ENCODE measurements at regions not wholly inside any gene's neighbourhood (a gene's known extent, or its start where the extent isn't known, plus 50 kb on each side); places are given as distances from the start of the nearest gene placed in this dataset.

DNA sequence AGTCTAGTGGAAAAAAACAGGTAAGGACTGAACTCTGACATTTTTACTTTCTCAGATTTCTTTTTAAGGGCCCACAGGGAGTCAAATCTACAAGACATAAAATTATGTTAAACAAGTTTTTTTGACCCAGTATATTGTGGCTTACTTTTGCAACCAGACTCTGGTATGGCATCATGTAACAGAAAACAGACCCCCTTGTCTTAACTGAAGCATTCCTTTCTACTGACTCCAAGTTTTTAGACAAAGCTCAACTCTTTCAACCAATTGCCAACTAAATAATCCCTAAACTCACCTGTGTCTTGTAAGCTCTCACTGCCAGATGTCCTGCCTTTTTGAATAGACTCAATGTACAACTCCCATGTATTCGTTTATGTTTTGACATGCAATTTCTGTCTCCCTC lies 64.3 kb downstream of the FASLG start:
- TF ChIP-seq EZH2 (IDR thresholded peaks at IDR 0.05; ENCODE audit: insufficient read depth, poor library complexity, severe bottlenecking): no peak
- no peak for TF ChIP-seq EZH2phosphoT487 (IDR thresholded peaks at IDR 0.05; ENCODE audit: insufficient read depth, low read depth)
- Histone ChIP-seq H3K9ac (no peak overlapping the region), H3K4me2 (ENCODE audit: unreplicated experiment) (no peak overlapping the region), H2AFZ (0 out of 2 replicates have a peak overlapping the region, but pooled peaks have one; percentile 20), H3K36me3 (ENCODE audit: low read depth) (no peaks in the 10 kb centered on the region), H3K27me3 (replicated peaks; ENCODE audit: insufficient read depth) (no peaks in the 10 kb centered on the region), H3K4me1 (ENCODE audit: insufficient read depth) (no peaks in the 10 kb centered on the region), H3K79me2 (ENCODE audit: insufficient read depth) (no peaks in the 10 kb centered on the region), H4K20me1 (ENCODE audit: insufficient read depth) (no peaks in the 10 kb centered on the region), H3F3A (ENCODE audit: insufficient read depth) (no peaks in the 10 kb centered on the region), H3K4me3 (no peak overlapping the region), H3K9me2 (ENCODE audit: insufficient read depth) (no peaks in the 10 kb centered on the region), H3K9me3 (ENCODE audit: low read depth) (no peaks in the 10 kb centered on the region), H3K27ac (no peak overlapping the region)
- in situ Hi-C loops (cut with MboI): loop anchor here (10.0 to 25.0 kb wide), 2 partner anchors 268 to 711 kb away; no protein-coding TSS in a partner anchor
- no peak for DNase-seq
- 3 to 10% methylated on average over 1 of the region's 1 CpG for WGBS, 2 experiments (ENCODE audit: low coverage in 1 of 2, low lambda C conversion rate in 2 of 2, missing lambda C conversion rate in 2 of 2)

DNA sequence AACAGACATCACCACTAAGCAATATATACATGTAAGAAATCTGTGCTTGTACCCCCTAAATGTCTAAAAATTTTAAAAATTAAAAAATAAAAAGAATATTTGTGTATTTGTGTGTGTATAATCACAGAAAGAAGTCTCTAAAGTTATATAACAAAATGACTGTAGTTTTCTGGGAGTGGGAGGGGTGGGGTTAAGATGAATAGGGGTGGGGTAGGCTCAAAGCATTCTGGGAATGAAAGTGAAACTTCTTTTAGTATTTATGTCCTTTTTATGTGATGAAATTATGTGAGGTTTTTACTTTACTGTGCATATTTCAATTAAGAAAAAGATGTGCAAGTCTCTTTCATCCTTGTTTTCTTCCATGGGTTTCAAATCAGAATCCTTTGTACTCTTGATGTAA lies 65.3 kb downstream of the FASLG start:
- Histone ChIP-seq H3K4me3 (no peak overlapping the region), H2AFZ (no peak overlapping the region), H3K9me2 (ENCODE audit: insufficient read depth) (no peaks in the 10 kb centered on the region), H3K9me3 (ENCODE audit: low read depth) (no peaks in the 10 kb centered on the region), H3K79me2 (ENCODE audit: insufficient read depth) (no peaks in the 10 kb centered on the region), H3K27me3 (replicated peaks; ENCODE audit: insufficient read depth) (no peaks in the 10 kb centered on the region), H3K9ac (no peak overlapping the region), H3K4me1 (ENCODE audit: insufficient read depth) (no peaks in the 10 kb centered on the region), H3K27ac (no peak overlapping the region), H4K20me1 (ENCODE audit: insufficient read depth) (no peaks in the 10 kb centered on the region), H3K36me3 (ENCODE audit: low read depth) (no peaks in the 10 kb centered on the region), H3F3A (ENCODE audit: insufficient read depth) (no peaks in the 10 kb centered on the region), H3K4me2 (ENCODE audit: unreplicated experiment) (no peak overlapping the region)
- in situ Hi-C loops (cut with MboI): loop anchor here (10.0 to 25.0 kb wide), 2 partner anchors 269 to 712 kb away; no protein-coding TSS in a partner anchor
- DNase-seq: no peak
- TF ChIP-seq EZH2 (IDR thresholded peaks at IDR 0.05; ENCODE audit: insufficient read depth, poor library complexity, severe bottlenecking): no peak
- TF ChIP-seq EZH2phosphoT487 (IDR thresholded peaks at IDR 0.05; ENCODE audit: insufficient read depth, low read depth): no peak

DNA sequence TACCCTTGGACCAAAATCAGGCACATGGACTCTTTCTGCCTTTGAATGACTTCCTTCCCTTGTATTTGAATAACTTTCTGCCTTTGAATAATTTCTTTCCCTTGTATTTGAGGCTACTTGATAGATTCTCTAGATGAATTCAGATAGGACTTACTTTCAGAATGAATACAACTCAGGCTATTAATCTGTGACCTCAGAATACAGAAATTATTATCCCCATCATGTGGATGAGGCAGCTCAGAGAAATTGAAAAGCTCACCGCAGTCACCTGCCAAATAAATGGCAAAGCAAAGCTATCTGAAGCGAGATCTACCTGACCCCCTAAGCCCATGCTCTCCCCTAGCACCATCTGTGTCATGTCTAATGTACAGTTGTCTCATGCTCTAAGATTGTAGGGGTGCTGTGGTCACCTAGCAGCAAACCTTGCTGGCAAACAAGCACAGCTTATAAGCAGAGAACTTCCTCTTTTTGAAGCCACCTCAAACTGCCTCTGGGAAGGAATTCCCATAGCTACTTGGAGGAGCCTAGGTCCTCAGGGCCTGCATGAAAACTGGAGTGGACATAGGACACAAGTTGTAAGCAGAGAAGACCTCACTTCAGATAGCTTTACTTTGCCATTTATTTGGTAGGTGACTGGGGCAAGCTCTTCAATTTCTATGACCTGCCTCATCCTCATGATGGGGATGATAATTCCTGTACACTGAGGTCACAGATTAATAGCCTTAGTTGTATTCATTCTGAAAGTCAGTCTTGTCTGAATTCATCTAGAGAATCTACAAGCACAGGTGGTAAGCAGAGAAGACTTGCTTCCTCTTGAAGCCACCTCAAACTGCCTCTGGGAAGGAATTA lies 66.1 kb downstream of the FASLG start:
- TF ChIP-seq EZH2phosphoT487 (IDR thresholded peaks at IDR 0.05; ENCODE audit: insufficient read depth, low read depth) (no peak), EZH2 (IDR thresholded peaks at IDR 0.05; ENCODE audit: insufficient read depth, poor library complexity, severe bottlenecking) (no peak)
- no peak overlapping the region for H3K4me3 ChIP-seq
- H3K36me3 ChIP-seq (ENCODE audit: low read depth): no peaks in the 10 kb centered on the region
- no peak overlapping the region for H3K9ac ChIP-seq
- H3K9me3 ChIP-seq (ENCODE audit: low read depth): no peaks in the 10 kb centered on the region
- in situ Hi-C loops (cut with MboI): loop anchor here (10.0 to 25.0 kb wide), 3 partner anchors 270 to 1112 kb away; no protein-coding TSS in a partner anchor
- no peak overlapping the region for H3K4me2 ChIP-seq (ENCODE audit: unreplicated experiment)
- no peaks in the 10 kb centered on the region for H3K79me2 ChIP-seq (ENCODE audit: insufficient read depth)
- WGBS, 2 experiments (ENCODE audit: low coverage in 1 of 2, low lambda C conversion rate in 2 of 2, missing lambda C conversion rate in 2 of 2): 86 to 94% methylated on average over 2 of the region's 2 CpGs
- no peaks in the 10 kb centered on the region for H3F3A ChIP-seq (ENCODE audit: insufficient read depth)
- H2AFZ ChIP-seq: no peak overlapping the region
- H3K9me2 ChIP-seq (ENCODE audit: insufficient read depth): no peaks in the 10 kb centered on the region
- H3K27ac ChIP-seq: no peak overlapping the region
- H3K27me3 ChIP-seq (replicated peaks; ENCODE audit: insufficient read depth): no peaks in the 10 kb centered on the region
- H3K4me1 ChIP-seq (ENCODE audit: insufficient read depth): no peaks in the 10 kb centered on the region
- no peak for DNase-seq
- no peaks in the 10 kb centered on the region for H4K20me1 ChIP-seq (ENCODE audit: insufficient read depth)

DNA sequence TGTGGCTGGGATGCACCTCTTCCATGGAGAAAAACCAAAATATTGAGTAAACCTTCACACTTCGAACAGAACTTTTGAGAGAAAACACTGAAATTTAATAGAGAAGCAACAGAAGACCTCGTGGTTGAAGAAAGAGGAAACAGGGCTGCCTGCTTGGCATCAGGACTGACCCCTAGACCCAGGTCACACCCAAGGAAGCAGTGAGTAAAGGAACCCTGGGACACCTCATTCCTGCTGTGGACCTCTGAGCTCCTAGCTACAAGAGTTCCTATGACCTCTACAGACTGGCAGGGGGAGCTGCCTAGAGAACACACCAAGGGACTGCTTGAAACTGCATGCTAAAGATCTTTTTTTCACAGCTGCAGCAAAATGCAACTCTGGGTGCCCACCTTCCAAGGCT lies 67.8 kb downstream of the FASLG start:
- no peak for TF ChIP-seq EZH2phosphoT487 (IDR thresholded peaks at IDR 0.05; ENCODE audit: insufficient read depth, low read depth)
- no peak for TF ChIP-seq EZH2 (IDR thresholded peaks at IDR 0.05; ENCODE audit: insufficient read depth, poor library complexity, severe bottlenecking)
- no peaks in the 10 kb centered on the region for H3K79me2 ChIP-seq (ENCODE audit: insufficient read depth)
- H3K9ac ChIP-seq: no peak overlapping the region
- H3K4me1 ChIP-seq (ENCODE audit: insufficient read depth): no peaks in the 10 kb centered on the region
- WGBS, 2 experiments (ENCODE audit: low coverage in 1 of 2, low lambda C conversion rate in 2 of 2, missing lambda C conversion rate in 2 of 2): 52 to 59% methylated on average over 2 of the region's 2 CpGs
- no peak overlapping the region for H3K4me2 ChIP-seq (ENCODE audit: unreplicated experiment)
- H3K27ac ChIP-seq: no peak overlapping the region
- in situ Hi-C loops (cut with MboI): loop anchor here (10.0 to 25.0 kb wide), 2 partner anchors 272 to 1111 kb away; no protein-coding TSS in a partner anchor
- H2AFZ ChIP-seq: no peak overlapping the region
- no peaks in the 10 kb centered on the region for H3F3A ChIP-seq (ENCODE audit: insufficient read depth)
- H4K20me1 ChIP-seq (ENCODE audit: insufficient read depth): no peaks in the 10 kb centered on the region
- H3K36me3 ChIP-seq (ENCODE audit: low read depth): no peaks in the 10 kb centered on the region
- no peaks in the 10 kb centered on the region for H3K9me2 ChIP-seq (ENCODE audit: insufficient read depth)
- no peaks in the 10 kb centered on the region for H3K9me3 ChIP-seq (ENCODE audit: low read depth)
- no peak for DNase-seq
- no peaks in the 10 kb centered on the region for H3K27me3 ChIP-seq (replicated peaks; ENCODE audit: insufficient read depth)
- no peak overlapping the region for H3K4me3 ChIP-seq

Data from GM23248 (cell line).